Panc1 (cell line): ENCODE measurements at regions not wholly inside any gene's neighbourhood (a gene's known extent, or its start where the extent isn't known, plus 50 kb on each side); places are given as distances from the start of the nearest gene placed in this dataset.

ENCODE experiments used
- ATAC-seq: fragments of 200-7000 bp; cut with Tn5 transposase; 2 replicates; pipeline ENCODE4 v1.9.1; 2020; ENCODE audit warnings: mild to moderate bottlenecking, moderate library complexity
- BruUV-seq: library from RNA; stranded (reverse); fragments of 400-500 nt; replicated peaks from 2 replicates; lab custom pipeline; 2021; lab: Mats Ljungman, UMichigan
- CTCF ChIA-PET: fragments of 300-600 bp; sonication (Branson Sonifier 250); formaldehyde crosslinking; loops from one replicate; lab custom pipeline; 2022; ENCODE audit warnings: antibody characterized with exemption; lab: Charles Lee
- POLR2A ChIA-PET: fragments of 300-600 bp; sonication (Branson Sonifier 250); formaldehyde crosslinking; loops from one replicate; lab custom pipeline; 2022; ENCODE audit warnings: antibody characterized with exemption; lab: Charles Lee
- DNase-seq: peaks from one replicate; pipeline ENCODE4 v3.0.0-alpha.2; 2010; ENCODE audit warnings: low read depth, low spot score
- H3K27ac ChIP-seq: 2 replicates; pipeline ENCODE4 v1.5.1; 2011; ENCODE audit warnings: mild to moderate bottlenecking, low read length, inconsistent platforms
- H3K27me3 ChIP-seq: fragments of 200-500 bp; sonication (Bioruptor generic); 2 replicates; pipeline ENCODE4 v1.6.0; 2014; ENCODE audit warnings: low read length, inconsistent platforms; ENCODE audit not compliant: control insufficient read depth, insufficient read depth
- H3K36me3 ChIP-seq: fragments of 200-500 bp; sonication (Bioruptor generic); 2 replicates; pipeline ENCODE4 v1.5.1; 2014; ENCODE audit warnings: inconsistent platforms, mild to moderate bottlenecking, low read length, moderate library complexity; ENCODE audit not compliant: control insufficient read depth, insufficient read depth
- H3K4me1 ChIP-seq: 2 replicates; pipeline ENCODE4 v1.5.1; 2011; ENCODE audit warnings: inconsistent platforms, mild to moderate bottlenecking, low read length, moderate library complexity; ENCODE audit not compliant: control insufficient read depth, insufficient read depth
- H3K4me3 ChIP-seq, 2 experiments: 2 replicates each; pipeline ENCODE4 v1.5.1; 2011 to 2012; ENCODE audit warnings: low read depth in 2 of 2, low read length in 2 of 2, mild to moderate bottlenecking in 2 of 2, inconsistent platforms in 1 of 2, moderate library complexity in 1 of 2
- H3K9me3 ChIP-seq: fragments of 200-500 bp; sonication (Bioruptor generic); 2 replicates; pipeline ENCODE4 v1.5.1; 2014; ENCODE audit warnings: low read depth, mild to moderate bottlenecking, inconsistent platforms, low read length, moderate library complexity; ENCODE audit not compliant: control insufficient read depth, insufficient read depth
- POLR2AphosphoS5 ChIP-seq: IDR thresholded peaks from 2 replicates; pipeline ENCODE4 v1.6.1; 2012; ENCODE audit warnings: mild to moderate bottlenecking, low read depth, low read length, moderate library complexity
- SIN3A ChIP-seq: IDR thresholded peaks from 2 replicates; pipeline ENCODE4 v1.6.1; 2012; ENCODE audit warnings: low read depth, mild to moderate bottlenecking, low read length, moderate library complexity, borderline replicate concordance; ENCODE audit not compliant: insufficient read depth
- TCF7L2 ChIP-seq: IDR thresholded peaks from 2 replicates; pipeline ENCODE4 v1.6.1; 2011; ENCODE audit warnings: mild to moderate bottlenecking, low read depth, low read length, inconsistent platforms
- in situ Hi-C: cut with HindIII; loops from 2 replicates; pipeline ENCODE4 v1.10.0; 2016; ENCODE audit warnings: low sequenced_read_pairs, low pct_unique_long_range_greater_than_20kb
- intact Hi-C: fragments of 100-400 bp; cut with micrococcal nuclease; formaldehyde crosslinking; loops from one replicate; pipeline ENCODE4 v1.10.0; 2022; ENCODE audit not compliant: unreplicated experiment
- TF ChIP-seq, protein P1 (sequence below), 2 experiments: IDR thresholded peaks; 2 replicates each; pipeline ENCODE4 v1.6.1; 2011 to 2012; ENCODE audit warnings: low read depth in 2 of 2, control low read depth in 1 of 2, low read length in 1 of 2, mild to moderate bottlenecking in 1 of 2, moderate library complexity in 1 of 2; ENCODE audit not compliant: insufficient read depth in 1 of 2
- TF ChIP-seq, protein P2 (sequence below): fragments of 450-650 bp; IDR thresholded peaks from 2 replicates; pipeline ENCODE4 v1.5.1; 2017; ENCODE audit warnings: mild to moderate bottlenecking

DNA sequence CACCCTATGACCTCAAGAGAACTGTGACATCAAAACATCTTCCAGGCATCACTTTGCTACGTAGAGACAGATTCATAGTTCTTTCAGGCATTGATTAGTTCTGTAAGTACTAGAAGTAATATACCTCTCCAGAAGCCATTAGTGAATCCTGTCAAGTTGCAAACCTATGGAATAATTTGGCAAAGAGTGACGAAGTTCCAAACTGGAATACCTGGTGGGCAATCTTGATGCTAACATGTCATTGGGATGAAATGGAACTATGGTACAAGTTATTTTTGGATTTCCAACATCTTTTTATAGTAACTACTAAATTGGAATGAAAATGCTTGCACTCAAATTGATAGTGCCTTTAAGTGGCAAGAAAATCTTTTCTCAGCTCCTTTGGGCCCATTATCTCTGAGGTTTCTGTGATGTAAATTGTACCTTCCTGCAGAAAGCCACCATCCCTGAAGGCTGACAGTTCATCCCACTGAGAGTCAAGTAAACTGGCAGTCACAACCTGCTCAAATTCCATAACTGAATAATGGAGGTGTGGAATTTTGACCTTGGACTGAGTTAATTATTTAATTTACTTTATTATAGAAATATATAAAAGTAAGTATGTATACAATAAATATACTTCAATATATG is 435.5 kb downstream of the DTWD2 start:
- Histone ChIP-seq H3K27ac (no peak overlapping the region), H3K36me3 (no peaks in the 10 kb centered on the region), H3K4me3 (no peak overlapping the region), H3K27me3 (no peaks in the 10 kb centered on the region), H3K9me3 (no peaks in the 10 kb centered on the region), H3K4me1 (no peaks in the 10 kb centered on the region)
- no TSS peak for BruUV-seq
- CTCF ChIA-PET = no interaction called here
- POLR2A ChIA-PET = no interaction called here
- intact Hi-C loops = no loop called here
- ATAC-seq = no peak
- in situ Hi-C loops = no loop called here
- TF ChIP-seq, protein P1, sequence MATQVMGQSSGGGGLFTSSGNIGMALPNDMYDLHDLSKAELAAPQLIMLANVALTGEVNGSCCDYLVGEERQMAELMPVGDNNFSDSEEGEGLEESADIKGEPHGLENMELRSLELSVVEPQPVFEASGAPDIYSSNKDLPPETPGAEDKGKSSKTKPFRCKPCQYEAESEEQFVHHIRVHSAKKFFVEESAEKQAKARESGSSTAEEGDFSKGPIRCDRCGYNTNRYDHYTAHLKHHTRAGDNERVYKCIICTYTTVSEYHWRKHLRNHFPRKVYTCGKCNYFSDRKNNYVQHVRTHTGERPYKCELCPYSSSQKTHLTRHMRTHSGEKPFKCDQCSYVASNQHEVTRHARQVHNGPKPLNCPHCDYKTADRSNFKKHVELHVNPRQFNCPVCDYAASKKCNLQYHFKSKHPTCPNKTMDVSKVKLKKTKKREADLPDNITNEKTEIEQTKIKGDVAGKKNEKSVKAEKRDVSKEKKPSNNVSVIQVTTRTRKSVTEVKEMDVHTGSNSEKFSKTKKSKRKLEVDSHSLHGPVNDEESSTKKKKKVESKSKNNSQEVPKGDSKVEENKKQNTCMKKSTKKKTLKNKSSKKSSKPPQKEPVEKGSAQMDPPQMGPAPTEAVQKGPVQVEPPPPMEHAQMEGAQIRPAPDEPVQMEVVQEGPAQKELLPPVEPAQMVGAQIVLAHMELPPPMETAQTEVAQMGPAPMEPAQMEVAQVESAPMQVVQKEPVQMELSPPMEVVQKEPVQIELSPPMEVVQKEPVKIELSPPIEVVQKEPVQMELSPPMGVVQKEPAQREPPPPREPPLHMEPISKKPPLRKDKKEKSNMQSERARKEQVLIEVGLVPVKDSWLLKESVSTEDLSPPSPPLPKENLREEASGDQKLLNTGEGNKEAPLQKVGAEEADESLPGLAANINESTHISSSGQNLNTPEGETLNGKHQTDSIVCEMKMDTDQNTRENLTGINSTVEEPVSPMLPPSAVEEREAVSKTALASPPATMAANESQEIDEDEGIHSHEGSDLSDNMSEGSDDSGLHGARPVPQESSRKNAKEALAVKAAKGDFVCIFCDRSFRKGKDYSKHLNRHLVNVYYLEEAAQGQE (IDR thresholded peaks at IDR 0.05; ENCODE audit: insufficient read depth in 1 of 2, low read depth in 2 of 2, low read length in 1 of 2) = no peak
- no peak for TF ChIP-seq POLR2AphosphoS5
- no peak for TF ChIP-seq SIN3A
- TF ChIP-seq, protein P2, sequence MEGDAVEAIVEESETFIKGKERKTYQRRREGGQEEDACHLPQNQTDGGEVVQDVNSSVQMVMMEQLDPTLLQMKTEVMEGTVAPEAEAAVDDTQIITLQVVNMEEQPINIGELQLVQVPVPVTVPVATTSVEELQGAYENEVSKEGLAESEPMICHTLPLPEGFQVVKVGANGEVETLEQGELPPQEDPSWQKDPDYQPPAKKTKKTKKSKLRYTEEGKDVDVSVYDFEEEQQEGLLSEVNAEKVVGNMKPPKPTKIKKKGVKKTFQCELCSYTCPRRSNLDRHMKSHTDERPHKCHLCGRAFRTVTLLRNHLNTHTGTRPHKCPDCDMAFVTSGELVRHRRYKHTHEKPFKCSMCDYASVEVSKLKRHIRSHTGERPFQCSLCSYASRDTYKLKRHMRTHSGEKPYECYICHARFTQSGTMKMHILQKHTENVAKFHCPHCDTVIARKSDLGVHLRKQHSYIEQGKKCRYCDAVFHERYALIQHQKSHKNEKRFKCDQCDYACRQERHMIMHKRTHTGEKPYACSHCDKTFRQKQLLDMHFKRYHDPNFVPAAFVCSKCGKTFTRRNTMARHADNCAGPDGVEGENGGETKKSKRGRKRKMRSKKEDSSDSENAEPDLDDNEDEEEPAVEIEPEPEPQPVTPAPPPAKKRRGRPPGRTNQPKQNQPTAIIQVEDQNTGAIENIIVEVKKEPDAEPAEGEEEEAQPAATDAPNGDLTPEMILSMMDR = no peak
- TF ChIP-seq TCF7L2 = no peak
- no peak for DNase-seq

DNA sequence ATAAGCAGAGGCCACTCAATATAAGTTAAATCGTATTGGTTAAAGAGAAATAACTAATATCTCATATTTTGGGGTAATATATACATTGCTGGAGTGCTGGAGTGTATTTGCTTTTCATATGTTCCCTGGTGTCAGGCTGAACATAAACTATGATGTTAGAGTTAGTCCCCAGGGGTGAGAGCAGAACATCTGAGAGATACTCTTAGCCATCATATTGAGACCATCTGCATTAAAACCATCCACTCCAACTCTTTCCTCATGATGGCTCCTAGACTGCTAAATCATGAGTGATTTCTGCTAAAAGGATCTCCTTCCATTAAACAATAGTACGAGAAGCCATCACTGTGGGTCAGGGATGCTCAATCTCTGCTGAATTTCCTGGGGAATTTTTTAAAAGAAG is 436.2 kb downstream of the DTWD2 start:
- no TSS peak for BruUV-seq
- H3K27ac ChIP-seq = no peak overlapping the region
- CTCF ChIA-PET = no interaction called here
- H3K4me1 ChIP-seq = no peaks in the 10 kb centered on the region
- POLR2A ChIA-PET = no interaction called here
- H3K27me3 ChIP-seq = no peaks in the 10 kb centered on the region
- H3K4me3 ChIP-seq = no peak overlapping the region
- no peaks in the 10 kb centered on the region for H3K36me3 ChIP-seq
- DNase-seq (no peak), ATAC-seq (no peak)
- intact Hi-C loops = no loop called here
- TF ChIP-seq POLR2AphosphoS5 = no peak
- TF ChIP-seq, protein P1 (IDR thresholded peaks at IDR 0.05; ENCODE audit: insufficient read depth in 1 of 2, low read depth in 2 of 2, low read length in 1 of 2) = no peak
- TF ChIP-seq, protein P2 = no peak
- TF ChIP-seq TCF7L2 = no peak
- no peak for TF ChIP-seq SIN3A
- H3K9me3 ChIP-seq = no peaks in the 10 kb centered on the region
- in situ Hi-C loops = no loop called here
